Kasumi-1 (cell line): ENCODE measurements at regions not wholly inside any gene's neighbourhood (a gene's known extent, or its start where the extent isn't known, plus 50 kb on each side); places are given as distances from the start of the nearest gene placed in this dataset.

Source experiments
- DNase-seq, 2 experiments: peaks; one replicate each; lab custom pipeline; 2025; lab: John Stamatoyannopoulos, UW

GRCh38 chr1:38718031-38718430 lies 141.5 kb downstream of the RRAGC start:
- DNase-seq = no peak

- no peak for DNase-seq
These were observed 143.3 kb downstream of the RRAGC start for GRCh38 chr1:38716229-38716628.

- DNase-seq = no peak
These were observed 144.2 kb downstream of the RRAGC start for GRCh38 chr1:38715415-38715814.

GRCh38 chr1:38712046-38712445 lies 147.5 kb downstream of the RRAGC start:
- DNase-seq = no peak

- no peak for DNase-seq
These were observed 150.8 kb downstream of the RRAGC start for GRCh38 chr1:38708701-38709258.

GRCh38 chr1:38701088-38701487 lies 158.5 kb downstream of the RRAGC start:
- DNase-seq = no peak

- no peak for DNase-seq
These were observed 159.5 kb downstream of the RRAGC start for GRCh38 chr1:38700077-38700470.

GRCh38 chr1:38699330-38700076 lies 160.1 kb downstream of the RRAGC start:
- DNase-seq = no peak

- no peak for DNase-seq
These were observed 162.2 kb downstream of the RRAGC start for GRCh38 chr1:38697387-38697786.

- DNase-seq = no peak
These were observed 163.2 kb downstream of the RRAGC start for GRCh38 chr1:38696371-38696770.

- no peak for DNase-seq
These were observed 165.8 kb downstream of the RRAGC start for GRCh38 chr1:38693759-38694158.

GRCh38 chr1:38693031-38693430 lies 166.5 kb downstream of the RRAGC start:
- DNase-seq = no peak

GRCh38 chr1:38690790-38691449 lies 168.7 kb downstream of the RRAGC start:
- no peak for DNase-seq

GRCh38 chr1:38686927-38687255 lies 172.7 kb downstream of the RRAGC start:
- no peak for DNase-seq

GRCh38 chr1:38686167-38686926 lies 173.2 kb downstream of the RRAGC start:
- no peak for DNase-seq

- no peak for DNase-seq
These were observed 174.2 kb downstream of the RRAGC start for GRCh38 chr1:38685388-38685787.

- no peak for DNase-seq
These were observed 178.6 kb downstream of the RRAGC start for GRCh38 chr1:38680801-38681510.

- no peak for DNase-seq
These were observed 181.8 kb downstream of the RRAGC start for GRCh38 chr1:38677756-38678155.

GRCh38 chr1:38677311-38677710 lies 182.3 kb downstream of the RRAGC start:
- no peak for DNase-seq

- DNase-seq = no peak
These were observed 186.9 kb downstream of the RRAGC start for GRCh38 chr1:38672692-38673091.

- DNase-seq = no peak
These were observed 188.4 kb downstream of the RRAGC start for GRCh38 chr1:38671221-38671620.

- no peak for DNase-seq
These were observed 188.9 kb downstream of the RRAGC start for GRCh38 chr1:38670544-38671122.
